ENCODE measurements at regions not wholly inside any gene's neighbourhood (a gene's known extent, or its start where the extent isn't known, plus 50 kb on each side); places are given as distances from the start of the nearest gene placed in this dataset.

DNA sequence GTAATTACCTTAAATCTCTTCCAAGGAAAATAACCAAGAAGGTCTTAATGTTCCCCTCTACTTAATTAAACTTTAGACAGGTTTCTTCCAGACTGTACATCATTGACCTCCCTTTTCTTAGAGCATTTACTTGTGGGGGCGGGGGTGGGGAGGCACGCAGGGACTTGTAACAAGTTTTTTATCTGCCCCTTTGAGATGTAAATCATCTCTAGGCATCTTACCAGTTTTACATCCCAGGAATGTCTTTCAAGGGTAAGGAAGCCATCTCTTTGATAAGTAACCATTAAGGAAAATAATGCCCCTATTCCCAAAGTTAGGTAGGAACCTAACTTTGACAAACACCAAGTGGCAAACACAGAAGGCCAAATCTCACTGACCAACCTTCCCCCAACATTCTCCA lies 528.6 kb downstream of the SUCLA2 start:
- 43 to 52% methylated on average over 2 of the region's 2 CpGs for WGBS, 2 experiments (ENCODE audit: low coverage in 1 of 2, low lambda C conversion rate in 2 of 2, missing lambda C conversion rate in 2 of 2)

DNA sequence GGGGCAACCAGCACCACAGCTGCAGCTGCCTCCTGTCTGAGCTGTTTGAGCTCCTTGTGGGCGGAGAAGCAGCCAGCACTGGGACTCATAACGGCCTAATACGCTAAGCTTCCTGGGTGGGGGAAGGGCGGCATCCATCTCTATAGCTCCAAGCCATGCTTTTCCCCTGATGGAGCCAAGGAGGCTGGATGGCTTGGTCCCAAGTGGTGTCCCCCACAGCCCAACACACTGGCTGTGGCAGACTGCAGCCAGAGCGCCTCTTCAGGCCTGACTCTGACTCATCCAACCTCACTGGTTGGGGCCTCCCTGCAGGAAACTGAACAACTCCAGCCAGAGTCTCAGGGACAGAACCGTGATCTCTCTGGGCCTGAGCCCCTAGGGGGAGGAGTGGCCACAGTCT lies 537.3 kb downstream of the SUCLA2 start:
- Histone ChIP-seq H3K27ac (no peak overlapping the region), H3K27me3 (replicated peaks; ENCODE audit: insufficient read depth) (no peaks in the 10 kb centered on the region), H3K9me3 (ENCODE audit: low read depth) (no peaks in the 10 kb centered on the region), H3K4me3 (no peak overlapping the region), H3F3A (ENCODE audit: insufficient read depth) (no peaks in the 10 kb centered on the region), H3K36me3 (ENCODE audit: low read depth) (no peaks in the 10 kb centered on the region), H3K79me2 (ENCODE audit: insufficient read depth) (no peaks in the 10 kb centered on the region), H4K20me1 (ENCODE audit: insufficient read depth) (no peaks in the 10 kb centered on the region), H3K4me1 (ENCODE audit: insufficient read depth) (0 out of 2 replicates have a peak, but pooled peaks cover 12% of the 10 kb centered on the region), H3K9me2 (ENCODE audit: insufficient read depth) (no peaks in the 10 kb centered on the region), H2AFZ (peak overlapping the region; percentile 37; the same call in 1 of the 2 replicates), H3K9ac (no peak overlapping the region), H3K4me2 (ENCODE audit: unreplicated experiment) (peak overlapping the region; percentile 5)
- in situ Hi-C loops (cut with MboI) = no loop called here
- 40 to 49% methylated on average over 5 to 6 of the region's 6 CpGs for WGBS, 2 experiments (ENCODE audit: low coverage in 1 of 2, low lambda C conversion rate in 2 of 2, missing lambda C conversion rate in 2 of 2)
- peak; percentile 80 for DNase-seq
- TF ChIP-seq EZH2phosphoT487 (IDR thresholded peaks at IDR 0.05; ENCODE audit: insufficient read depth, low read depth) = no peak
- no peak for TF ChIP-seq EZH2 (IDR thresholded peaks at IDR 0.05; ENCODE audit: insufficient read depth, poor library complexity, severe bottlenecking)

More for the DNA sequence above, 528.6 kb downstream of the SUCLA2 start:
- no peak overlapping the region for H3K27ac ChIP-seq
- H3K9me2 ChIP-seq (ENCODE audit: insufficient read depth) = no peaks in the 10 kb centered on the region
- no peaks in the 10 kb centered on the region for H3F3A ChIP-seq (ENCODE audit: insufficient read depth)
- H3K79me2 ChIP-seq (ENCODE audit: insufficient read depth) = no peaks in the 10 kb centered on the region
- no peaks in the 10 kb centered on the region for H3K27me3 ChIP-seq (replicated peaks; ENCODE audit: insufficient read depth)
- in situ Hi-C loops (cut with MboI) = no loop called here
- no peak overlapping the region for H3K4me2 ChIP-seq (ENCODE audit: unreplicated experiment)
- no peak for DNase-seq
- H4K20me1 ChIP-seq (ENCODE audit: insufficient read depth) = no peaks in the 10 kb centered on the region
- no peak overlapping the region for H3K4me3 ChIP-seq
- TF ChIP-seq EZH2 (IDR thresholded peaks at IDR 0.05; ENCODE audit: insufficient read depth, poor library complexity, severe bottlenecking) = no peak
- TF ChIP-seq EZH2phosphoT487 (IDR thresholded peaks at IDR 0.05; ENCODE audit: insufficient read depth, low read depth) = no peak
- no peaks in the 10 kb centered on the region for H3K36me3 ChIP-seq (ENCODE audit: low read depth)
- H3K9me3 ChIP-seq (ENCODE audit: low read depth) = no peaks in the 10 kb centered on the region
- H2AFZ ChIP-seq = no peak overlapping the region
- H3K9ac ChIP-seq = no peak overlapping the region
- no peaks in the 10 kb centered on the region for H3K4me1 ChIP-seq (ENCODE audit: insufficient read depth)

DNA sequence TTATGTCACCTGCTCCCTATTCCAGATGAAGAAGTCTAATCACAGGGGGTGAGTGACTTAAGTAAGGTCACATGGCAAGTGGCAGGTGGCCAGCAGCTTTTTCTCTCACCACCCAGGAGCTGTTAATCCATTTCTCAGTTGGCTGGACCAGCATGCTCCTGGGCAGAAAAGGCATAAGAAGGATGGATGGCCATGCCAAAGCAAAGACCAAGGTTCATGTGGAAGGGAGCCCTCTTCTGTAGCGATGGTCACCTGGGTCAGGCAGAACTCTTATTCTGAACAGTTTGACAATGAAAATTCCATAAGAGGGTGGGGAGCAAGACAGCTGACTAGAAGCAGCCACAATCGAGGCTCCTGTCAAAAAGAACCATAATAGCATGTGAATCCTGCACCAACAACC lies 538.1 kb downstream of the SUCLA2 start:
- Histone ChIP-seq H3K27me3 (replicated peaks; ENCODE audit: insufficient read depth) (no peaks in the 10 kb centered on the region), H3K4me1 (ENCODE audit: insufficient read depth) (0 out of 2 replicates have a peak, but pooled peaks cover 12% of the 10 kb centered on the region), H3K9ac (no peak overlapping the region), H3F3A (ENCODE audit: insufficient read depth) (no peaks in the 10 kb centered on the region), H3K9me2 (ENCODE audit: insufficient read depth) (no peaks in the 10 kb centered on the region), H3K9me3 (ENCODE audit: low read depth) (no peaks in the 10 kb centered on the region), H3K4me2 (ENCODE audit: unreplicated experiment) (no peak overlapping the region), H4K20me1 (ENCODE audit: insufficient read depth) (no peaks in the 10 kb centered on the region), H3K79me2 (ENCODE audit: insufficient read depth) (no peaks in the 10 kb centered on the region), H3K36me3 (ENCODE audit: low read depth) (no peaks in the 10 kb centered on the region), H3K4me3 (no peak overlapping the region), H2AFZ (no peak overlapping the region), H3K27ac (no peak overlapping the region)
- TF ChIP-seq EZH2 (IDR thresholded peaks at IDR 0.05; ENCODE audit: insufficient read depth, poor library complexity, severe bottlenecking) (no peak), EZH2phosphoT487 (IDR thresholded peaks at IDR 0.05; ENCODE audit: insufficient read depth, low read depth) (no peak)
- WGBS, 2 experiments (ENCODE audit: low coverage in 1 of 2, low lambda C conversion rate in 2 of 2, missing lambda C conversion rate in 2 of 2) = 73 to 80% methylated on average over 2 of the region's 2 CpGs
- in situ Hi-C loops (cut with MboI) = no loop called here
- DNase-seq = no peak

DNA sequence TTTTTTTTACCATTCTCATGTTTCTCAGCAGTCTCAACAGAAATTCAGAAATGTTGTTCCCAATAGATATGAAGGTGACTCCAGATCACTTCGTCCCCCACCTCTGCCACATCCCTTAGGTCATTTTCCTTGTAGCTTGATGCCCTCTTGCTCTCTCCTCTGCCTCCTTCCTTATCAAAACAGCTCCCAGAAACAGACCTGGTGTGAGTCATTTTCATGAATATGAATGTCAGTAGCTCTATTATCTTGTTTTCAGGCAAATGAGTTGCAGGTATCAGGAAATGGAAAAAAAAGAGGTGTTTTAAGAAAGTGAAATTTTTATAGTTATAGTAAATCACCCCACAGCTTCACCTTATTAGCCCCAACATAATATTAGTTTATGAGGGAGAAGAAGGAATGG lies 539.3 kb downstream of the SUCLA2 start:
- H3K4me1 ChIP-seq (ENCODE audit: insufficient read depth) = peaks cover 23% of the 10 kb centered on the region
- in situ Hi-C loops (cut with MboI) = no loop called here
- 83 to 100% methylated on average over 1 of the region's 1 CpG for WGBS, 2 experiments (ENCODE audit: low coverage in 1 of 2, low lambda C conversion rate in 2 of 2, missing lambda C conversion rate in 2 of 2)

DNA sequence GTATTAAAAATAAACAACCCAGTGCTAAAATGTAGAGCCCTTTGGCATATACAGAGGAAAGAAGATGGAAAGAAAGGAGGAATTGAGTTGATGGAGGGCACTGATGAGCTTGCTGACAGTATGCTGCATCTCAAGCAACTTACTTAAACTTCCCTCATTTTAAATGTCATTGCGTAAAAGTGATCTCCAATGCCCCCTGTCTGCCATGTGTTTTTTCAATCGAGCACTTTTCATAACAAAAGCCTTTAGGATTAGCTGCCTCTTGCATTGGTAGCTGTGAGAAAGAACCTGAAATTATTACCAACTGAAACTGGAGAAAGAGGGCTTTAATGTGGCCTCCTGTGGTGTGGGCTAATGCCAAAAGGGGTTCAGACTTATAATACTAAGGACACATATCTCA lies 541.6 kb downstream of the SUCLA2 start:
- no peak overlapping the region for H3K4me2 ChIP-seq (ENCODE audit: unreplicated experiment)
- no peaks in the 10 kb centered on the region for H3K79me2 ChIP-seq (ENCODE audit: insufficient read depth)
- no peaks in the 10 kb centered on the region for H3K9me2 ChIP-seq (ENCODE audit: insufficient read depth)
- no peak overlapping the region for H3K4me3 ChIP-seq
- H3F3A ChIP-seq (ENCODE audit: insufficient read depth) = 0 out of 2 replicates have a peak, but pooled peaks cover 7% of the 10 kb centered on the region
- no peaks in the 10 kb centered on the region for H3K9me3 ChIP-seq (ENCODE audit: low read depth)
- H3K27me3 ChIP-seq (replicated peaks; ENCODE audit: insufficient read depth) = no peaks in the 10 kb centered on the region
- no peak overlapping the region for H3K27ac ChIP-seq
- no peak overlapping the region for H2AFZ ChIP-seq
- peaks cover 33% of the 10 kb centered on the region for H3K4me1 ChIP-seq (ENCODE audit: insufficient read depth)
- peak; percentile 23 for DNase-seq
- H4K20me1 ChIP-seq (ENCODE audit: insufficient read depth) = no peaks in the 10 kb centered on the region
- H3K9ac ChIP-seq = no peak overlapping the region
- in situ Hi-C loops (cut with MboI) = no loop called here
- no peaks in the 10 kb centered on the region for H3K36me3 ChIP-seq (ENCODE audit: low read depth)
- no peak for TF ChIP-seq EZH2 (IDR thresholded peaks at IDR 0.05; ENCODE audit: insufficient read depth, poor library complexity, severe bottlenecking)
- no peak for TF ChIP-seq EZH2phosphoT487 (IDR thresholded peaks at IDR 0.05; ENCODE audit: insufficient read depth, low read depth)
- WGBS, 2 experiments (ENCODE audit: low coverage in 1 of 2, low lambda C conversion rate in 2 of 2, missing lambda C conversion rate in 2 of 2) = 72 to 74% methylated on average over 2 of the region's 2 CpGs

More for the DNA sequence above, 539.3 kb downstream of the SUCLA2 start:
- Histone ChIP-seq H2AFZ (no peak overlapping the region), H3K9ac (no peak overlapping the region), H3K27ac (no peak overlapping the region), H4K20me1 (ENCODE audit: insufficient read depth) (no peaks in the 10 kb centered on the region), H3K36me3 (ENCODE audit: low read depth) (no peaks in the 10 kb centered on the region), H3K9me2 (ENCODE audit: insufficient read depth) (no peaks in the 10 kb centered on the region), H3F3A (ENCODE audit: insufficient read depth) (0 out of 2 replicates have a peak, but pooled peaks cover 7% of the 10 kb centered on the region), H3K27me3 (replicated peaks; ENCODE audit: insufficient read depth) (no peaks in the 10 kb centered on the region), H3K4me3 (no peak overlapping the region), H3K4me2 (ENCODE audit: unreplicated experiment) (no peak overlapping the region), H3K9me3 (ENCODE audit: low read depth) (no peaks in the 10 kb centered on the region), H3K79me2 (ENCODE audit: insufficient read depth) (no peaks in the 10 kb centered on the region)
- TF ChIP-seq EZH2 (IDR thresholded peaks at IDR 0.05; ENCODE audit: insufficient read depth, poor library complexity, severe bottlenecking) (no peak), EZH2phosphoT487 (IDR thresholded peaks at IDR 0.05; ENCODE audit: insufficient read depth, low read depth) (no peak)
- no peak for DNase-seq
